ENCODE measurements at regions not wholly inside any gene's neighbourhood (a gene's known extent, or its start where the extent isn't known, plus 50 kb on each side); places are given as distances from the start of the nearest gene placed in this dataset.

GRCh38 chr2:151153601-151154000, 108.1 kb downstream of the RBM43 start:
- H3K9me3 Mint-ChIP-seq, result no peaks in the 10 kb centered on the region
- H2BK120ac ChIP-seq (ENCODE audit: low read depth, low read length, poor library complexity, severe bottlenecking), result no peak overlapping the region
- H2BK12ac ChIP-seq (ENCODE audit: insufficient read length, low read depth, low read length), result no peak overlapping the region
- H2BK5ac ChIP-seq (ENCODE audit: insufficient read length, low read length), result no peak overlapping the region
- no peak overlapping the region for H3K23ac ChIP-seq (ENCODE audit: insufficient read length, low read depth, low read length)
- H3K4me1 Mint-ChIP-seq, result peaks cover 2 to 9% of the 10 kb centered on the region in 2 experiments; a peak in 2 of 4 replicates
- no peak overlapping the region for H3K4me2 ChIP-seq (ENCODE audit: insufficient read depth, insufficient read length, low read length)
- no peaks in the 10 kb centered on the region for H4K20me1 ChIP-seq (ENCODE audit: control insufficient read depth, insufficient read depth, insufficient read length)
- H2AFZ ChIP-seq (ENCODE audit: low read length), result no peak overlapping the region
- H3K27ac Mint-ChIP-seq, result no peak overlapping the region
- H3K27me3 Mint-ChIP-seq (ENCODE audit: low read depth), result no peaks in the 10 kb centered on the region
- no peak overlapping the region for H3T11ph ChIP-seq (ENCODE audit: low read length)
- H3K79me2 ChIP-seq (ENCODE audit: insufficient read depth, low read length), result no peaks in the 10 kb centered on the region
- no peak overlapping the region for H3K4ac ChIP-seq (ENCODE audit: low read depth, low read length)
- no peak overlapping the region for H3K56ac ChIP-seq (ENCODE audit: insufficient read length, low read depth, low read length)
- no peak overlapping the region for H2AK5ac ChIP-seq (ENCODE audit: insufficient read length, low read length)
- no peak overlapping the region for H3K27ac ChIP-seq (ENCODE audit: insufficient read length, low read depth, low read length)
- H2BK20ac ChIP-seq (ENCODE audit: low read depth, low read length, poor library complexity, severe bottlenecking), result no peak overlapping the region
- no peak for TF ChIP-seq CTCF (conservative IDR thresholded peaks at IDR 0.05)
- no peaks in the 10 kb centered on the region; the same call in 1 of the 2 replicates for H3K4me1 ChIP-seq (ENCODE audit: insufficient read depth, low read length)
- H3K18ac ChIP-seq (ENCODE audit: insufficient read length, low read depth, low read length), result no peak overlapping the region
- H3K9me3 ChIP-seq (ENCODE audit: control insufficient read depth, low read depth, low read length), result no peaks in the 10 kb centered on the region
- H4K91ac ChIP-seq (ENCODE audit: insufficient read length, low read depth, low read length), result no peak overlapping the region
- no peak overlapping the region for H3K4me3 Mint-ChIP-seq
- H3K9ac ChIP-seq (ENCODE audit: extremely low read depth, insufficient read length, low read length), result no peak overlapping the region
- no peak for DNase-seq
- H4K5ac ChIP-seq (ENCODE audit: insufficient read length, low read depth, low read length), result no peak overlapping the region
- no peaks in the 10 kb centered on the region for H3K79me1 ChIP-seq (ENCODE audit: insufficient read depth, low read depth, low read length, poor library complexity, severe bottlenecking)
- H2BK15ac ChIP-seq (ENCODE audit: low read depth, low read length), result no peak overlapping the region
- H3K23me2 ChIP-seq (ENCODE audit: insufficient read length, low read depth, low read length, poor library complexity, severe bottlenecking), result no peaks in the 10 kb centered on the region
- H3K27me3 ChIP-seq (ENCODE audit: insufficient read depth, low read length), result no peaks in the 10 kb centered on the region
- H3K14ac ChIP-seq (ENCODE audit: insufficient read depth, low read length), result no peak overlapping the region
- H3K36me3 Mint-ChIP-seq (ENCODE audit: insufficient read depth in 1 of 3, low read depth in 3 of 3), result no peaks in the 10 kb centered on the region
- no peak overlapping the region for H4K8ac ChIP-seq (replicated peaks; ENCODE audit: insufficient read length, low read depth, low read length)

Data from H9 (cell line).